ENCODE measurements at regions not wholly inside any gene's neighbourhood (a gene's known extent, or its start where the extent isn't known, plus 50 kb on each side); places are given as distances from the start of the nearest gene placed in this dataset.

- DNase-seq, result no peak
These were observed 301.8 kb downstream of the HNRNPD start for GRCh38 chr4:82071951-82072350.

GRCh38 chr4:82069883-82070638 is 303.7 kb downstream of the HNRNPD start:
- no peak for DNase-seq

- no peak for DNase-seq
These were observed 310.8 kb downstream of the HNRNPD start for GRCh38 chr4:82063017-82063416.

GRCh38 chr4:82057990-82058544 is 315.7 kb downstream of the HNRNPD start:
- no peak for DNase-seq

- DNase-seq, result no peak
These were observed 318.6 kb downstream of the HNRNPD start for GRCh38 chr4:82055156-82055555.

GRCh38 chr4:82053396-82053795 is 320.4 kb downstream of the HNRNPD start:
- DNase-seq, result no peak

- no peak for DNase-seq
These were observed 323.0 kb downstream of the HNRNPD start for GRCh38 chr4:82050796-82051195.

- DNase-seq, result no peak
These were observed 324.5 kb downstream of the HNRNPD start for GRCh38 chr4:82049294-82049693.

GRCh38 chr4:82047731-82048130 is 326.1 kb downstream of the HNRNPD start:
- no peak for DNase-seq

- no peak for DNase-seq
These were observed 327.0 kb downstream of the HNRNPD start for GRCh38 chr4:82046796-82047195.

- DNase-seq, result no peak
These were observed 328.5 kb downstream of the HNRNPD start for GRCh38 chr4:82045267-82045666.

GRCh38 chr4:82044141-82044993 is 329.4 kb downstream of the HNRNPD start:
- no peak for DNase-seq

- no peak for DNase-seq
These were observed 330.0 kb downstream of the HNRNPD start for GRCh38 chr4:82043809-82044137.

GRCh38 chr4:82043081-82043808 is 330.5 kb downstream of the HNRNPD start:
- DNase-seq, result no peak

GRCh38 chr4:82042042-82042441 is 331.7 kb downstream of the HNRNPD start:
- DNase-seq, result no peak

- DNase-seq, result no peak
These were observed 334.9 kb downstream of the HNRNPD start for GRCh38 chr4:82038936-82039335.

GRCh38 chr4:82036181-82036580 is 337.6 kb downstream of the HNRNPD start:
- no peak for DNase-seq

- no peak for DNase-seq
These were observed 338.9 kb downstream of the HNRNPD start for GRCh38 chr4:82034878-82035277.

GRCh38 chr4:82033862-82034261 is 339.9 kb downstream of the HNRNPD start:
- no peak for DNase-seq

GRCh38 chr4:82031376-82031927 is 342.3 kb downstream of the HNRNPD start:
- no peak for DNase-seq

- no peak for DNase-seq
These were observed 356.1 kb downstream of the HNRNPD start for GRCh38 chr4:82017680-82018079.

- DNase-seq, result no peak
These were observed 368.6 kb downstream of the HNRNPD start for GRCh38 chr4:82005158-82005557.

GRCh38 chr4:81997313-81997712 is 376.5 kb downstream of the HNRNPD start:
- no peak for DNase-seq

All from stimulated activated CD4-positive, alpha-beta T cell treated with anti-CD3 and anti-CD28 coated beads, Interleukin-12 subunit alpha, Interleukin-12 subunit beta, amount 100 ng/mL, for 4 hours (primary cell).